ENCODE measurements at regions not wholly inside any gene's neighbourhood (a gene's known extent, or its start where the extent isn't known, plus 50 kb on each side); places are given as distances from the start of the nearest gene placed in this dataset.

GRCh38 chr2:8565399-8566154 lies 116.3 kb upstream of the ID2 start:
- TF ChIP-seq CTCF (IDR thresholded peaks at IDR 0.05) = no peak
- no peak for DNase-seq
- H3K36me3 Mint-ChIP-seq = peaks cover 0 to 3% of the 10 kb centered on the region in 2 donors
- no peak overlapping the region for H3K4me3 Mint-ChIP-seq
- no peaks in the 10 kb centered on the region for H3K27me3 ChIP-seq (ENCODE audit: control insufficient read depth in 2 of 2, insufficient read depth in 2 of 2, low read length in 2 of 2)
- peaks cover 8% of the 10 kb centered on the region for H3K4me1 Mint-ChIP-seq
- no peaks in the 10 kb centered on the region for H3K4me1 ChIP-seq (ENCODE audit: control insufficient read depth in 1 of 2, insufficient read depth in 2 of 2, low read length in 2 of 2)
- H3K27ac ChIP-seq (ENCODE audit: low read depth in 1 of 2, low read length in 2 of 2) = no peak overlapping the region
- no peak overlapping the region for H2AFZ ChIP-seq (ENCODE audit: insufficient read depth, low read depth, low read length, poor library complexity, severe bottlenecking)
- 84% methylated on average over 12 of the region's 13 CpGs for WGBS (ENCODE audit: insufficient coverage)
- peaks cover 0 to 6% (median 3%) of the 10 kb centered on the region in 3 donors for H3K27me3 Mint-ChIP-seq (ENCODE audit: low read depth in 3 of 3)
- no peak overlapping the region for H3K4me3 ChIP-seq (replicated peaks in 1 of 3; ENCODE audit: low read depth in 2 of 3, low read length in 3 of 3)
- H3K79me2 ChIP-seq (ENCODE audit: insufficient read depth, low read length) = no peaks in the 10 kb centered on the region
- H3K27ac Mint-ChIP-seq = peak overlapping the region in 1 of 7 donors; percentile 58
- peaks cover 6 to 10% (median 8%) of the 10 kb centered on the region in 7 donors for H3K9me3 Mint-ChIP-seq
- H3K36me3 ChIP-seq (replicated peaks in 1 of 2; ENCODE audit: control insufficient read depth in 1 of 2, insufficient read depth in 2 of 2, low read length in 2 of 2) = no peaks in the 10 kb centered on the region
- H3K9ac ChIP-seq (ENCODE audit: insufficient read depth, low read length, poor library complexity, severe bottlenecking) = no peak overlapping the region
- H3K4me2 ChIP-seq (replicated peaks; ENCODE audit: extremely low read depth, low read length, poor library complexity, severe bottlenecking) = no peak overlapping the region
- peaks cover 0 to 2% of the 10 kb centered on the region in 2 donors for H3K9me3 ChIP-seq (replicated peaks in 1 of 2; ENCODE audit: control insufficient read depth in 1 of 2, insufficient read depth in 1 of 2, low read length in 2 of 2)
- H4K20me1 ChIP-seq (ENCODE audit: insufficient read depth, low read length) = no peaks in the 10 kb centered on the region
- intact Hi-C loops (cut with micrococcal nuclease) = no loop called here

GRCh38 chr2:8566155-8566670 lies 115.6 kb upstream of the ID2 start:
- 92% methylated on average over 4 of the region's 4 CpGs for WGBS (ENCODE audit: insufficient coverage)
- H3K36me3 Mint-ChIP-seq = peaks cover 0 to 3% of the 10 kb centered on the region in 2 donors
- peaks cover 0 to 6% (median 3%) of the 10 kb centered on the region in 3 donors for H3K27me3 Mint-ChIP-seq (ENCODE audit: low read depth in 3 of 3)
- DNase-seq = no peak
- Histone ChIP-seq H3K4me3 (replicated peaks in 1 of 3; ENCODE audit: low read depth in 2 of 3, low read length in 3 of 3) (no peak overlapping the region), H3K27me3 (ENCODE audit: control insufficient read depth in 2 of 2, insufficient read depth in 2 of 2, low read length in 2 of 2) (no peaks in the 10 kb centered on the region), H3K9ac (ENCODE audit: insufficient read depth, low read length, poor library complexity, severe bottlenecking) (no peak overlapping the region), H3K4me2 (replicated peaks; ENCODE audit: extremely low read depth, low read length, poor library complexity, severe bottlenecking) (no peak overlapping the region), H3K27ac (ENCODE audit: low read depth in 1 of 2, low read length in 2 of 2) (no peak overlapping the region), H3K4me1 (ENCODE audit: control insufficient read depth in 1 of 2, insufficient read depth in 2 of 2, low read length in 2 of 2) (no peaks in the 10 kb centered on the region), H3K79me2 (ENCODE audit: insufficient read depth, low read length) (no peaks in the 10 kb centered on the region), H2AFZ (ENCODE audit: insufficient read depth, low read depth, low read length, poor library complexity, severe bottlenecking) (no peak overlapping the region), H3K9me3 (replicated peaks in 1 of 2; ENCODE audit: control insufficient read depth in 1 of 2, insufficient read depth in 1 of 2, low read length in 2 of 2) (peaks cover 0 to 2% of the 10 kb centered on the region in 2 donors), H3K36me3 (replicated peaks in 1 of 2; ENCODE audit: control insufficient read depth in 1 of 2, insufficient read depth in 2 of 2, low read length in 2 of 2) (no peaks in the 10 kb centered on the region), H4K20me1 (ENCODE audit: insufficient read depth, low read length) (no peaks in the 10 kb centered on the region)
- H3K4me3 Mint-ChIP-seq = no peak overlapping the region
- intact Hi-C loops (cut with micrococcal nuclease) = no loop called here
- H3K4me1 Mint-ChIP-seq = peaks cover 8% of the 10 kb centered on the region
- H3K27ac Mint-ChIP-seq = no peak overlapping the region
- H3K9me3 Mint-ChIP-seq = peaks cover 3 to 10% (median 6%) of the 10 kb centered on the region in 7 donors
- no peak for TF ChIP-seq CTCF (IDR thresholded peaks at IDR 0.05)

All from CD14-positive monocyte (primary cell).